Sigmoid colon (tissue), 3 donors: ENCODE measurements at regions not wholly inside any gene's neighbourhood (a gene's known extent, or its start where the extent isn't known, plus 50 kb on each side); places are given as distances from the start of the nearest gene placed in this dataset.

ENCODE experiments used
- POLR2A ChIP-seq, 2 donors: fragments of 450-650 bp; IDR thresholded peaks; one replicate each; pipeline ENCODE4 v1.6.1; 2016; ENCODE audit warnings: antibody characterized with exemption in 2 of 2, mild to moderate bottlenecking in 2 of 2, moderate library complexity in 2 of 2
- TF ChIP-seq, protein P1 (sequence below), 4 experiments: fragments of 450-650 bp in 3 of 4; fragments of 200-600 bp in 1 of 4; IDR thresholded peaks; one replicate each; pipeline ENCODE4 v1.5.1; 2016 to 2019; ENCODE audit warnings: antibody characterized with exemption in 4 of 4, mild to moderate bottlenecking in 3 of 4, moderate library complexity in 2 of 4

DNA sequence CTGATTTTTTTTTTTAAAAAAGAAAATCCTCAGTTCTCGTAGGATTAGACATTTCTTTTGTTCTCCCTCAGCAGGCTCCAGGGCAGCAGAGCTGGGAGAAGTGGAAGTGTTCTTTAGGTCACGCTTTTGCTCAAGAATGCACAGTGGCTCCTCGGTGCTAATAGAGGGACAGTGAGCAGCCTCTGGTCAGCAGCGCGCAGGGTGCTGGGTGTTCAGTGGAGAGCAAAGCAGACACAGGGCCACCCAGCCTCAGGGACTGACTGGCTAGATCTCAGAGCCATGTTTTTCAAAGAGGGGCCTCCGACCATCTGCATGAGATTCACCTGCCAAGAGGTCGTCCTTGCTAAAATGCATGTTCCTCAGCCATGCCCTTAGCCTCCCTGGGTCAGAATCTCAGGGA, 218.8 kb downstream of the HAUS1 start:
- TF ChIP-seq, protein P1, sequence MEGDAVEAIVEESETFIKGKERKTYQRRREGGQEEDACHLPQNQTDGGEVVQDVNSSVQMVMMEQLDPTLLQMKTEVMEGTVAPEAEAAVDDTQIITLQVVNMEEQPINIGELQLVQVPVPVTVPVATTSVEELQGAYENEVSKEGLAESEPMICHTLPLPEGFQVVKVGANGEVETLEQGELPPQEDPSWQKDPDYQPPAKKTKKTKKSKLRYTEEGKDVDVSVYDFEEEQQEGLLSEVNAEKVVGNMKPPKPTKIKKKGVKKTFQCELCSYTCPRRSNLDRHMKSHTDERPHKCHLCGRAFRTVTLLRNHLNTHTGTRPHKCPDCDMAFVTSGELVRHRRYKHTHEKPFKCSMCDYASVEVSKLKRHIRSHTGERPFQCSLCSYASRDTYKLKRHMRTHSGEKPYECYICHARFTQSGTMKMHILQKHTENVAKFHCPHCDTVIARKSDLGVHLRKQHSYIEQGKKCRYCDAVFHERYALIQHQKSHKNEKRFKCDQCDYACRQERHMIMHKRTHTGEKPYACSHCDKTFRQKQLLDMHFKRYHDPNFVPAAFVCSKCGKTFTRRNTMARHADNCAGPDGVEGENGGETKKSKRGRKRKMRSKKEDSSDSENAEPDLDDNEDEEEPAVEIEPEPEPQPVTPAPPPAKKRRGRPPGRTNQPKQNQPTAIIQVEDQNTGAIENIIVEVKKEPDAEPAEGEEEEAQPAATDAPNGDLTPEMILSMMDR (IDR thresholded peaks at IDR 0.05) = no peak
- TF ChIP-seq POLR2A (IDR thresholded peaks at IDR 0.05) = no peak
